ENCODE measurements at regions not wholly inside any gene's neighbourhood (a gene's known extent, or its start where the extent isn't known, plus 50 kb on each side); places are given as distances from the start of the nearest gene placed in this dataset.

DNA sequence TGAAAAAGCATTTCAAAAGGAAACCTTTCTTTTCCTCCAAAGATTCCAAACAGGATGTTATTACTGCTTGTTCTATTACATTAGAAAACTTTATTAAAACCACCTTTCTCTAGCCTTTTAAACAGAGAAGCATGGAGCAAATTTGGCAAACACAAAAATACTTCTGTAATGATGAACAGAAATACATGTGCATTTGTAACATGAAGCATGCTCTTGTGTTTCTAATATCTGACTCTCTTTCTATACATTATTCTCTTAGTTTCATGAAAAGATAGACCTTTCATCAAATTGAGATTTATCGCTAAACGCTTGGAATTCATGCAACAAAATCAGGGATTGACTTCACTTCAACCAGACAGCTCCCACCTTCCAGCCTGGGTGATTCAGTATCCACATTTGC, 152.8 kb upstream of the IRS2 start:
- TF ChIP-seq CTCF (IDR thresholded peaks at IDR 0.05), result no peak

GRCh38 chr13:109938255-109938936, 152.0 kb upstream of the IRS2 start:
- TF ChIP-seq CTCF (IDR thresholded peaks at IDR 0.05), result no peak

DNA sequence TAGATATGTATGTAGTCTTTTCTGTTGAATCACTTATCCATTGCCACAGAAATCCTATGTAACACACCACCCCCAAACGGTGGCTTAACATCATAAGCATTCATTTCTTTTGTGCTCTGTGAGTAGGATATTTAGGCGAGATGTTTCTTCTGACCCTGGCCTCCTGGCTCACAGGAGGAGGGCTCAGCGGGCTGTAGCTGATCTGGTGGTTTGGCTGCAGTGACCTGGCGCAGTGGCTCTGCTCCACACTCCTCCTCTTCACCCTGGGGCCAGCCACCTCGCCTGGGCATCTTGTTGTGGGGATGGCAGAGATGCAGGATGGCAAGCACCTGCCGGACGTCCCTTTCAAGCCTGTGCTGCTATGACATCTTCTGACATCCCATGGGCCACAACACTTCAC, 147.1 kb upstream of the IRS2 start:
- no peak for TF ChIP-seq CTCF (IDR thresholded peaks at IDR 0.05)

DNA sequence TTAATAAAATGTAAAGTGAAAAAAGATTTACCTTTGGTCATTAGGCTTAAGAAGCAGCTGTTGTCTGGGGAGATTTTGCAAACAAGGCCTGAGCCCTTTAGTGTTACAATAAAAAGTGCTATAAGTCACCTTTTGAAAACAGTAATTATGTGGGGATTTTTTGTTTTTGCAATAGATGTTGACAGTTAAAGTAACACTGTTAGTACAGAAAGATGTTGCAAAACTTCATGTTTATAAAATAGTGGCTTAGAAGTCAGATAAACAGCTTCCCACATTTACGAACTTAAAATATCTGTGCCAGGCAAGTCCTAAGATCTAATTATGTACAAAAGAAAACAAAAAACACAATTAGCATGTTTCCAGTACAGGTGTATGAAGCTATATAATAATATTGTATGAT, 138.0 kb upstream of the IRS2 start:
- no peak for TF ChIP-seq CTCF (IDR thresholded peaks at IDR 0.05)

GRCh38 chr13:109922518-109922917, 136.1 kb upstream of the IRS2 start:
- TF ChIP-seq CTCF (IDR thresholded peaks at IDR 0.05), result no peak

GRCh38 chr13:109919715-109920375, 133.5 kb upstream of the IRS2 start:
- no peak for TF ChIP-seq CTCF (IDR thresholded peaks at IDR 0.05)

DNA sequence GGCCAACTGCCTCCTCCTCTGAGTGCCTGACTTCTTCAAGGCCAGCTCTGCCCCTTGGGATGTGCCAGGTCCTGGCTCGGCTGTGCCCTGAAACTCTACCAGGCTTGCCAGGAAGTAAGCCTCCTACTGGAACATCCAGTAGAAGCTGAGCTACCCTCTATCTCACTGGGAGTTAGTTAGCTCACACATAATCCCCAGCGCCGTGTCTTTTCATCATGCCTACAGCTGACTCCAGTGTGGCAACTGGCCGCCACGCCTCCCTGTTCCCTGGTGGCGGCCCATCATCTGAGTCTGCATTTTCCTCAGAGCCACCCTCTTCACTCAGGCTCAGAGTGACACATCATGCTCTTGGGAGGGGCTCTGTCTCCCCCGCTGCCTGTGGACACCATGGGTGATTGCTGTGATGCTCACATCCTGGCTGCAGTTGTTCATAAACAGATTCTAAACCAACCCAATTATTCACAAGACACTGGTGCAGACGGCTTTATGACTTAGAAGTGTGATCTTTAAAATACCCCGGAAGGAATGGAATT, 131.9 kb upstream of the IRS2 start:
- no peak for TF ChIP-seq CTCF (IDR thresholded peaks at IDR 0.05)

All from LNCAP (cell line).